ENCODE measurements at regions not wholly inside any gene's neighbourhood (a gene's known extent, or its start where the extent isn't known, plus 50 kb on each side); places are given as distances from the start of the nearest gene placed in this dataset.
"Not testable (repeated sequence)": the region's sequence is repeated elsewhere in the genome, so short reads cannot be mapped to it uniquely, and the experiment has no call there.

- not testable (repeated sequence) for DNase-seq
Measured at GRCh38 chr13:89406096-89406495, 1734.9 kb downstream of the SLITRK5 start.

- DNase-seq, result peak; percentile 47
Measured at GRCh38 chr13:89407357-89407756, 1736.2 kb downstream of the SLITRK5 start.

DNA sequence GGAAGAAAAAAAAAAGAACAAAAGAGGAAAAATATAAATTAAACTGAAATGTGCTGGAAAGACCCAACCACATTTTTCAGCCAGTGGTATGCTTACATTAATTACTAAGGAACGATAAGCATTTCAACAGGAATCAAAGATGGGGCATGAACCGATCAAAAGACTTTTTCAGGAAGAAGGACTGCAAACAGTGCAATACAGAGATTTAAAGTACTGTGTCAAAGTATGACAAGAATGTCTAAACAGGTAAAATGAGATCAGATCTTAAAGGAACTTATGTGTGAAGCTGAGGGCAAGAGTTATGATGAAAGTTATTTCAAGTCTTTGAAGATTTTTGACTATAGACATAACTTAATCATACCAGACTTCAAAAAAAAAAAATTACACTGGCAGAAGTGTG, 1761.8 kb downstream of the SLITRK5 start:
- no peak for DNase-seq

DNA sequence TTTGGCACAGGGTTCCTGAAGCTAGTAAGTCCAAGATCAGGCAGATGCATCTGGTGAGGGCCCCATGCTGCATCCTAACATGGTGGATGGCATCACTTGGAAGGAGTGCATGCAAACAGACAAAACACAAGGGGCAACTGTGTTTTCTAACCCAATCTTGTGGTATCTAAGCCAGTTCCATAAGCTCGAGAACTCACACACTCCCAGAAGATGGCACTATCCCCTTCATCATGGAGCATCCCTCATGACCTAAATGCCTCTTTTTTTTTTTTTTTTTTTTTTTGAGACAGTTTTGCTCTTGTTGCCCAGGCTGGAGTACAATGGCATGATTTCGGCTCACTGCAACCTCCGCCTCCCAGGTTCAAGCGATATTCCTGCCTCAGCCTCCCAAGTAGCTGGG, 1763.5 kb downstream of the SLITRK5 start:
- DNase-seq, result not testable (repeated sequence)

GRCh38 chr13:89454681-89455080, 1783.5 kb downstream of the SLITRK5 start:
- DNase-seq, result no peak

DNA sequence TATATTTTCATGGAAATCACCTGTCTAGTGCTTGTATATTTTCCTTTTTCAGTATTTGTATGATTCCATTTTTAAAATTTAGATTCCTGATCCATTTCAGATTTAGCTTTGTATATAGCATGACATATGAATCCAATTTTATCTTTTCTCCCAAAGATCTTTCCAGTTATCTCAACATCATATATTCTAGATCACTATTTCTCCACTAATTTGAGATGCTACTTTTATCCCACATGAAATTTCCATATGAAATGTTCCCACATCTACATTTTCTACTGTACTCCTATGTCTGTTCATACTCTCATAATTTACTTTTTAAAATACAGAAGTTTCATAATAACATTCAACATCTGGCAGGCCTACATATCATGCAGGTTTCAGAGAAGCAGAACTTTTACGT, 1784.1 kb downstream of the SLITRK5 start:
- no peak for DNase-seq

DNA sequence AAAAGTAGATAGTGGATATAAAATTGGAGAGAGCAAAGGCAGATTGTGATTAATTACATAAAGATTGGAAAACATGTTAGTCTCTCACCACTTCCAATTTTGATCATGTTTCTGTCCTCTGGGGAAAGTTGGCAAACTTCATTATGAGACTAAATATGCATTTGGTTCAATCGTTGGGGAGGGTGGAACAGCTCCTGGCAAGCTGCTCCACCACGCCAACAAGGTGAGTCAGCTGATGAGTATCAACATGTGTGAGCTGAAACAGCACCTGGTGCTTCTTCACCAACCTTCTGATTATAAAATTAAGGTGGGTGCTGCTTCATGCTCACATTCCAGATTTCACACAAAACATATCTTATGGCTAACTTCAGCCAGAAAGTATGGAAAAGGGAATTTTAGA, 1784.6 kb downstream of the SLITRK5 start:
- no peak for DNase-seq

GRCh38 chr13:89457977-89458376, 1786.8 kb downstream of the SLITRK5 start:
- no peak for DNase-seq

DNA sequence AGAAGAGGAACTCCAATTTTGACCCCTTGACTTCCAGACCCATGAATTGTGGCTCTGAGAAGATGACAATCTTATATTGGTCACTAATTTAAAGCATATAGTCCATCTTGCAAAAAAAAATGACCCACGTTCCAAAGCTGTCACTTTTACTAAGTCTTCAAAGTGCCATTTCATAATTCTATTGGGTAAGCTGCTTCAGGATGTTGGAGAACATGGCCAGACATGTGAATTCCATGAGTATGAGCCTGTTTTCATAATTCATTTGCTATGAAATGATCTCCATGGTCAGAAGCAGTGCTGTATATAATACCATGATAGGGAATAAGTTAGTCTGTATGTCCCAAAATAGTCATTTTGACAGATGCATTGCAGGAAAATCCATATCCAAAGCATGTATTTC, 1787.3 kb downstream of the SLITRK5 start:
- DNase-seq, result no peak

- DNase-seq, result not testable (repeated sequence)
Measured at GRCh38 chr13:89460895-89461294, 1789.7 kb downstream of the SLITRK5 start.

DNA sequence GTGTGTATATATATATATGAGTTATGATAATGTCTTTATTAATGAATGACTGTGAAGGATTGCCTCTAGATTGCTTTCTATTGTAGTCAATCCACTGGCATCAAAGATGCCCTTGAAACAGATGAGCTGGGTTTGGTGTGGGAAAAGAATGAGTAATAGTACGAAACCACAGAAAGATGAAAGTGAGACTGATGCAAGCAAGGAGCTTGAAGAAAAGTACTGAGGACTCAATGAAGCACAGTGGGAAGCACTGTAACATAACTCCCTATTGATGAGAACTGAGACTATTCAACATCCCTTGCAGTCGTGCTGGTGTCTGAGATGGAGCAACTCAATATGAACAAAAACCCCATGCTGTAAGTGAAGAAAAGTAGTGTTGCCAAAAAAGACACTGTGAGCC, 1794.2 kb downstream of the SLITRK5 start:
- no peak for DNase-seq

DNA sequence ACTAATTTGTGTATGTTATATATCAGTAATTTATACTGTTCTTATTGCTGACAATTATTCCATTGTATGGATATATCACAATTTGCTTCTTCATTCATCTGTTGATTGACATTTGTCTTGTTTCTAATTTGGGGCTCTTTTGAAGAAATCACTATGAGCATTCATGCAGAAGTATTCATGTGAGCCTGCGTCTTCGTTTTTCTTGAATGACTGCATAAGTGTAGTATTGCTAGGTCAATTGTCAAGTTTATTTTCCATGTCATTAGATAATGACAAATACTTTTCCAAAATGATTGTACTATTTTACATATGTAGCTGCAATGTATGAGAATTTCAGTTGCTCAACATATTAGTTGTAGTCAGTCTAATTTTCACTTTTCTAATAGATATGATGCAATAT, 1796.9 kb downstream of the SLITRK5 start:
- no peak for DNase-seq

DNA sequence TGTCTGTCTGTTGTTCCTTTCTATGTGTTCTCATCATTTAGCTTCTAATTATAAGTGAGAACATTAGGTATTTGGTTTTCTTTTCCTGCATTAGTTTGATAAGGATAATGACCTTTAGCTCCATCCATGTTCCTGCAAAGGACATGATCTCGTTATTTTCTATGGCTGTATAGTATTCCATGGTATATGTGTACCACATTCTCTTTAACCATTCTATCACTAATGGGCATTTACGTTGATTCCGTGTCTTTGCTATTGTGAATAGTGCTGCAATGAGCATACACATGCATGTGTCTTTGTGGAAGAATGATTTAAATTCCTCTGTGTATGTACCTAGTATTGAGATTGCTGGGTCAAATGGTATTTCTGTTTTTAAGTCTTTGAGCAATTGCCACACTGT, 1799.7 kb downstream of the SLITRK5 start:
- DNase-seq, result no peak

- no peak for DNase-seq
Measured at GRCh38 chr13:89474432-89474831, 1803.3 kb downstream of the SLITRK5 start.

GRCh38 chr13:89486065-89486464, 1814.9 kb downstream of the SLITRK5 start:
- no peak for DNase-seq

GRCh38 chr13:89486709-89487108, 1815.5 kb downstream of the SLITRK5 start:
- DNase-seq, result no peak

DNA sequence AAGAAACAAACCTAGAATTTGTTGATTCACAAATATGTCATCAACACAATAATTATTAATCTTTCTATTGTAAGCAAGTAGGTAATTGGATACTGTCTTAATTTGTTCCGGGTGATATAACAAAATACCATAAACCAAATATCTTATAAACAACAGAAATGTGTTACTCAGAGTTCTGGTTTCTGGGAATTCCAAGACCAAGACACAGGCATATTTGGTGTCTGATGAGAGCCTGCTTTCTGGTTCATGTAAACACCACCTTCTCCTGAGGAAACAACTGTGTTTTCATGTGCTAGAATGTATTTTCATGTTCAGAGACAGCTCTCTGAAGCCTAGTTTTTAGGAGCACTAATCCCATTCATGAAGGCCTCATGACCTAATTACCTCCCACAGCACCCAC, 1819.5 kb downstream of the SLITRK5 start:
- DNase-seq, result no peak

GRCh38 chr13:89496478-89496877, 1825.3 kb downstream of the SLITRK5 start:
- no peak for DNase-seq

GRCh38 chr13:89497658-89498057, 1826.5 kb downstream of the SLITRK5 start:
- DNase-seq, result no peak

GRCh38 chr13:89502286-89502685, 1831.1 kb downstream of the SLITRK5 start:
- DNase-seq, result no peak

GRCh38 chr13:89514534-89515312, 1832.8 kb upstream of the MIR17HG start:
- DNase-seq, result peak; percentile 73

- no peak for DNase-seq
Measured at GRCh38 chr13:89515948-89516347, 1831.5 kb upstream of the MIR17HG start.

DNA sequence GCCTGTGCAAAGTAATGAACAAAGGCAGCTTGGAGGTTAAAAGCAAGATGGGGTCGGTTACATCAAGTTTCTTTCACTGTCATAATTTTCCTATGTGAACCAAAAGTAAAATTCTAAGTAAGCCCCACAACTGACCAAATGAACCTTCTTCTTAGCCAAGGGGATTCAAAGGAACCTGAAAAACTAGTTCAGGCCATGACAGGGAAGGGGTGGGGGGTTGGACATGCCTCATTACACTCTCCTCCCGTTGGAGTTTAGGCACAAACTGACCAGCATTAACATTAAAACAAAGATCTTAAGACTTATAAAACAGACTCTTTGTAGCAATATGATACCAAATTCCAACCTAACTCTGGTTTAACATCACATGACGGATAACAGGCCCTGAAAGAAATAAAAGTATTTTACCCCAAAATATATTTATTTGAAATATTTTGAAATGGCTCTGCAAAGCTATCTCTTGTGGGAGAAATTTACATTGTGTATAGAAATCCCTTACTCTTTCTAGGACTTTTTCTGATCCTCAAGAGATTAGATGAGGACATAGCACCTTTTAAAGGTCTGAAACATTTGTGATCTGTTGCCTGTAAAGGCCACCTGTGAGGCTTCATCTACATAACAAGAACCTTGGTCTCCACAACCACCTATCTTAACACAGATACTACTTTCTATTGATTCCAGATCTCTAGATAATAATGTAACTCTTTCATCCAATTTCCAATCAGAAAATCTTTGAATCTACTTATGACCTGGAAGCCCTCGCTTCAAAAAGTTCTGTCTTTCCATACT, 1829.0 kb upstream of the MIR17HG start:
- DNase-seq, result no peak

DNA sequence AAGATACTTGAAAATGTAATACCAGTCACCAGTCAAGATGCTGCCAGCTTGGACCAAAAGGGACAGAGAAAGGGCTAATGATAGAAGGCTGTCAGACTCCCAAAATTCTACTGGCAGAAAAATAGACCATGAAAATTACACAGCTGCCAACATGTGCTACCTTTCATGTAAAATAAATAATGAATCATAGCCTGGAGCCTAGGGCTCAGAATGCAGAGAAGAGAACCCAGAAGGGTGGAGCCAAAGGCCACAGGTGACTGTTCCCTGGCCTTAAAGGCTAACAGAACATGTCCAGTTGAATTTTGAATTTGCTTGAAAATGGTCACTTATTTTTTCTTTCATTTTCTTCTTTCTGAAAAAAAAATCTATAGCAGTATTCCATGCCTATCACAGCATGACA, 1827.0 kb upstream of the MIR17HG start:
- DNase-seq, result no peak
